ENCODE measurements at regions not wholly inside any gene's neighbourhood (a gene's known extent, or its start where the extent isn't known, plus 50 kb on each side); places are given as distances from the start of the nearest gene placed in this dataset.
"Not testable (repeated sequence)": the region's sequence is repeated elsewhere in the genome, so short reads cannot be mapped to it uniquely, and the experiment has no call there.

DNA sequence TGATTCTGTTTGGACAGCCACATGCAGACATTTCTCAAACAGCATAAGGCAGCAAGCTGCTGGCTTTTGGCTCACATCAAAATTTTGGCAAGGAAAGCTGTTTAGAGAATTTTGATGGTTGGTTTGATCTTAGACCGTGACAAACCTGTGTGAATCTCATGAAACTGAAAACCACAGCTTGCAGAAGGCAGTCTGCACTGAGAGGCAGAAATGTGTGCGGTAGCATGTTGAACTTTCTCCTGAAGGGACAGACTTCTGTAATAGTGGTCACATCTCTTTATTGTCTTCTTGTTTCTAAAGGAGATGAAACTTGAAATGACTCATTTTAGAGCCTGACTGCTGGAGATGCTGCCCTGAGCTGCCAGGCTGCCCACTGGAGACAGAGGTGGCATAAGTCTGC, 371.6 kb downstream of the TEX29 start:
- TF ChIP-seq, protein P1, sequence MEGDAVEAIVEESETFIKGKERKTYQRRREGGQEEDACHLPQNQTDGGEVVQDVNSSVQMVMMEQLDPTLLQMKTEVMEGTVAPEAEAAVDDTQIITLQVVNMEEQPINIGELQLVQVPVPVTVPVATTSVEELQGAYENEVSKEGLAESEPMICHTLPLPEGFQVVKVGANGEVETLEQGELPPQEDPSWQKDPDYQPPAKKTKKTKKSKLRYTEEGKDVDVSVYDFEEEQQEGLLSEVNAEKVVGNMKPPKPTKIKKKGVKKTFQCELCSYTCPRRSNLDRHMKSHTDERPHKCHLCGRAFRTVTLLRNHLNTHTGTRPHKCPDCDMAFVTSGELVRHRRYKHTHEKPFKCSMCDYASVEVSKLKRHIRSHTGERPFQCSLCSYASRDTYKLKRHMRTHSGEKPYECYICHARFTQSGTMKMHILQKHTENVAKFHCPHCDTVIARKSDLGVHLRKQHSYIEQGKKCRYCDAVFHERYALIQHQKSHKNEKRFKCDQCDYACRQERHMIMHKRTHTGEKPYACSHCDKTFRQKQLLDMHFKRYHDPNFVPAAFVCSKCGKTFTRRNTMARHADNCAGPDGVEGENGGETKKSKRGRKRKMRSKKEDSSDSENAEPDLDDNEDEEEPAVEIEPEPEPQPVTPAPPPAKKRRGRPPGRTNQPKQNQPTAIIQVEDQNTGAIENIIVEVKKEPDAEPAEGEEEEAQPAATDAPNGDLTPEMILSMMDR (IDR thresholded peaks at IDR 0.05), result not testable (repeated sequence)
- not testable (repeated sequence) for TF ChIP-seq POLR2A (IDR thresholded peaks at IDR 0.05)
